Lung (tissue), 11 donors: ENCODE measurements at regions not wholly inside any gene's neighbourhood (a gene's known extent, or its start where the extent isn't known, plus 50 kb on each side); places are given as distances from the start of the nearest gene placed in this dataset.
A peak's percentile ranks its signal among the peaks of the same experiment; 100 is the strongest.
"Not testable (repeated sequence)": the region's sequence is repeated elsewhere in the genome, so short reads cannot be mapped to it uniquely, and the experiment has no call there.

Experiments
- ATAC-seq: fragments of 200-7000 bp; cut with Tn5 transposase; one replicate; pipeline ENCODE4 v1.9.1; 2020; ENCODE audit warnings: moderate number of reproducible peaks; ENCODE audit not compliant: insufficient read depth, low FRiP score
- DNase-seq, 3 donors: peaks; one replicate each; pipeline ENCODE4 v3.0.0-alpha.2; 2013 to 2017
- H3K27ac ChIP-seq, 2 donors: one replicate each; pipeline ENCODE4 v1.5.1; 2013; ENCODE audit warnings: mild to moderate bottlenecking in 2 of 2, moderate library complexity in 2 of 2, control low read depth in 1 of 2, inconsistent platforms in 1 of 2, low read depth in 1 of 2, low read length in 1 of 2
- H3K27me3 ChIP-seq, 3 donors: one replicate each; pipeline ENCODE4 v1.5.1; 2013; ENCODE audit warnings: low read length in 2 of 3; ENCODE audit not compliant: control insufficient read depth in 3 of 3, insufficient read depth in 3 of 3
- H3K36me3 ChIP-seq, 4 donors: one replicate each; pipeline ENCODE4 v1.5.1; 2013; ENCODE audit warnings: low read length in 4 of 4, mild to moderate bottlenecking in 1 of 4, moderate library complexity in 1 of 4; ENCODE audit not compliant: control insufficient read depth in 4 of 4, insufficient read depth in 4 of 4
- H3K4me1 ChIP-seq, 5 donors: one replicate each; pipeline ENCODE4 v1.5.1; 2013; ENCODE audit warnings: low read length in 5 of 5, mild to moderate bottlenecking in 2 of 5, moderate library complexity in 1 of 5; ENCODE audit not compliant: control insufficient read depth in 5 of 5, insufficient read depth in 5 of 5
- H3K4me3 ChIP-seq: one replicate; pipeline ENCODE4 v1.5.1; 2013; ENCODE audit warnings: mild to moderate bottlenecking, control low read depth, moderate library complexity
- H3K9ac ChIP-seq, 2 donors: one replicate each; pipeline ENCODE4 v1.5.1; 2013; ENCODE audit warnings: low read length in 2 of 2, control low read depth in 1 of 2; ENCODE audit not compliant: insufficient read depth in 1 of 2
- H3K9me3 ChIP-seq, 4 donors: one replicate each; pipeline ENCODE4 v1.5.1; 2013; ENCODE audit warnings: low read length in 3 of 4, mild to moderate bottlenecking in 1 of 4, moderate library complexity in 1 of 4; ENCODE audit not compliant: control insufficient read depth in 4 of 4, insufficient read depth in 3 of 4
- CTCF ChIP-seq: IDR thresholded peaks from 2 replicates; pipeline ENCODE4 v1.5.1; 2012; ENCODE audit warnings: mild to moderate bottlenecking; ENCODE audit errors: control extremely low read depth, extremely low read depth
- WGBS, 2 donors: extraction: QIAGEN DNeasy Blood & Tissue Kit; methylation state at CpG; one replicate each; pipeline ENCODE4 v1.1.7; 2013; 5-methylcytosine and 5-hydroxymethylcytosine counted together
- donor health status: control.
- donor health status: control.
- donor health status: Bipolar disorder and iron deficiency.
- donor health status: healthy.
- donor health status: DM: yes; HTN: yes; CAD: no.

- no peaks in the 10 kb centered on the region for H3K36me3 ChIP-seq
- no peaks in the 10 kb centered on the region for H3K4me1 ChIP-seq
- no peak overlapping the region for H3K4me3 ChIP-seq
- H3K9ac ChIP-seq: no peak overlapping the region
- WGBS, 2 donors: 60 to 76% methylated on average over 8 of the region's 8 CpGs
- no peak for TF ChIP-seq CTCF
- H3K27me3 ChIP-seq: no peaks in the 10 kb centered on the region
- ATAC-seq (no peak), DNase-seq (no peak)
- no peak overlapping the region for H3K27ac ChIP-seq
- no peaks in the 10 kb centered on the region for H3K9me3 ChIP-seq
Measured at GRCh38 chr18:70808481-70809056, 519.7 kb downstream of the SOCS6 start.

GRCh38 chr18:70781860-70782453 lies 493.1 kb downstream of the SOCS6 start:
- no peaks in the 10 kb centered on the region for H3K4me1 ChIP-seq
- ATAC-seq (peak; percentile 76), DNase-seq (peak; percentile 53 to 71 (median 68))
- no peaks in the 10 kb centered on the region for H3K9me3 ChIP-seq
- TF ChIP-seq CTCF: no peak
- H3K9ac ChIP-seq: no peak overlapping the region
- H3K36me3 ChIP-seq: no peaks in the 10 kb centered on the region
- no peak overlapping the region for H3K4me3 ChIP-seq
- WGBS, 2 donors: 5 to 7% methylated on average over 8 of the region's 8 CpGs
- peaks cover 0 to 3% (median 0%) of the 10 kb centered on the region in 3 donors for H3K27me3 ChIP-seq
- H3K27ac ChIP-seq: no peak overlapping the region

- not testable (repeated sequence) for H3K4me1 ChIP-seq, DNase-seq, H3K9me3 ChIP-seq, ATAC-seq, H3K4me3 ChIP-seq, H3K27ac ChIP-seq, H3K27me3 ChIP-seq, H3K9ac ChIP-seq, H3K36me3 ChIP-seq
- 87 to 92% methylated on average over 3 of the region's 3 CpGs for WGBS, 2 donors
Measured at GRCh38 chr18:70766254-70766653, 477.4 kb downstream of the SOCS6 start.

GRCh38 chr18:70762812-70763211 lies 474.0 kb downstream of the SOCS6 start:
- Histone ChIP-seq H3K27ac (no peak overlapping the region), H3K9me3 (peaks cover 0 to 2% (median under 1%) of the 10 kb centered on the region in 4 donors), H3K36me3 (no peaks in the 10 kb centered on the region), H3K4me3 (no peak overlapping the region), H3K4me1 (peaks cover 0 to 4% (median 0%) of the 10 kb centered on the region in 5 donors), H3K9ac (no peak overlapping the region), H3K27me3 (no peaks in the 10 kb centered on the region)
- DNase-seq: no peak
- WGBS, 2 donors: 80% methylated on average over 4 of the region's 4 CpGs
- TF ChIP-seq CTCF: no peak
- ATAC-seq: no peak
